CD14-positive monocyte (primary cell): ENCODE measurements at regions not wholly inside any gene's neighbourhood (a gene's known extent, or its start where the extent isn't known, plus 50 kb on each side); places are given as distances from the start of the nearest gene placed in this dataset.

Experiments
- DNase-seq, 3 donors: peaks; one replicate each; pipeline ENCODE4 v3.0.0-alpha.2; 2011 to 2022
- H2AFZ ChIP-seq: 2 replicates; pipeline ENCODE4 v1.6.0; 2012; ENCODE audit warnings: mild to moderate bottlenecking, low read depth, low read length, inconsistent platforms; ENCODE audit not compliant: insufficient read depth, poor library complexity, severe bottlenecking
- H3K27ac ChIP-seq, 2 donors: 1 replicate in 1 of 2; 2 replicates in 1 of 2; pipeline ENCODE4 v1.5.1; 2012 to 2013; ENCODE audit warnings: low read length in 2 of 2, control low read depth in 1 of 2, inconsistent platforms in 1 of 2, low read depth in 1 of 2, mild to moderate bottlenecking in 1 of 2
- H3K27me3 ChIP-seq, 2 donors: one replicate each; pipeline versions ENCODE4 v1.6.0 to v1.6.1; 2011 to 2013; ENCODE audit warnings: low read length in 2 of 2; ENCODE audit not compliant: control insufficient read depth in 2 of 2, insufficient read depth in 2 of 2
- H3K36me3 ChIP-seq, 2 donors: replicated peaks in 1 of 2; 1 replicate in 1 of 2; 2 replicates in 1 of 2; pipeline versions ENCODE4 v1.5.1 to v1.6.1; 2012 to 2013; ENCODE audit warnings: low read length in 2 of 2, control low read depth in 1 of 2, inconsistent platforms in 1 of 2, mild to moderate bottlenecking in 1 of 2; ENCODE audit not compliant: insufficient read depth in 2 of 2, control insufficient read depth in 1 of 2
- H3K4me1 ChIP-seq, 2 donors: 1 replicate in 1 of 2; 2 replicates in 1 of 2; pipeline versions ENCODE4 v1.5.1 to v1.6.1; 2012 to 2013; ENCODE audit warnings: low read length in 2 of 2, control low read depth in 1 of 2, inconsistent platforms in 1 of 2, mild to moderate bottlenecking in 1 of 2, moderate library complexity in 1 of 2; ENCODE audit not compliant: insufficient read depth in 2 of 2, control insufficient read depth in 1 of 2
- H3K4me2 ChIP-seq: replicated peaks from 2 replicates; pipeline ENCODE3; 2012; ENCODE audit warnings: low read length, moderate library complexity, mild to moderate bottlenecking; ENCODE audit not compliant: poor library complexity, severe bottlenecking; ENCODE audit errors: extremely low read depth
- H3K4me3 ChIP-seq, 3 experiments: fragments of 200-600 bp in 1 of 3; sonication (generic) in 1 of 3; replicated peaks in 1 of 3; 1 replicate in 2 of 3; 2 replicates in 1 of 3; pipeline ENCODE4 v1.5.1; 2011 to 2013; ENCODE audit warnings: low read length in 3 of 3, mild to moderate bottlenecking in 3 of 3, control low read depth in 2 of 3, low read depth in 2 of 3, inconsistent platforms in 1 of 3, moderate library complexity in 1 of 3
- H3K79me2 ChIP-seq: 2 replicates; pipeline ENCODE4 v1.6.0; 2012; ENCODE audit warnings: mild to moderate bottlenecking, control low read depth, inconsistent platforms, low read length, moderate library complexity; ENCODE audit not compliant: insufficient read depth
- H3K9ac ChIP-seq: 2 replicates; pipeline ENCODE4 v1.6.0; 2017; ENCODE audit warnings: low read length, mild to moderate bottlenecking; ENCODE audit not compliant: insufficient read depth, poor library complexity, severe bottlenecking
- H3K9me3 ChIP-seq, 2 donors: replicated peaks in 1 of 2; 1 replicate in 1 of 2; 2 replicates in 1 of 2; pipeline versions ENCODE4 v1.5.1 to v1.6.1; 2012 to 2013; ENCODE audit warnings: low read length in 2 of 2, control low read depth in 1 of 2; ENCODE audit not compliant: control insufficient read depth in 1 of 2, insufficient read depth in 1 of 2
- H4K20me1 ChIP-seq: 2 replicates; pipeline ENCODE4 v1.6.0; 2012; ENCODE audit warnings: mild to moderate bottlenecking, low read length, control low read depth, moderate library complexity; ENCODE audit not compliant: insufficient read depth
- H3K27ac Mint-ChIP-seq, 7 donors: one replicate each; pipeline ENCODE4 v1.8.0; 2020; ENCODE audit warnings: mild to moderate bottlenecking in 7 of 7, mixed read lengths in 7 of 7, moderate library complexity in 6 of 7, inconsistent platforms in 2 of 7
- H3K27me3 Mint-ChIP-seq, 3 donors: one replicate each; pipeline ENCODE4 v1.8.0; 2021 to 2022; ENCODE audit warnings: low read depth in 3 of 3, mild to moderate bottlenecking in 3 of 3, mixed read lengths in 3 of 3, moderate library complexity in 3 of 3, inconsistent platforms in 1 of 3
- H3K36me3 Mint-ChIP-seq, 2 donors: one replicate each; pipeline ENCODE4 v1.8.0; 2020; ENCODE audit warnings: mixed read lengths in 2 of 2, inconsistent platforms in 1 of 2, mild to moderate bottlenecking in 1 of 2
- H3K4me1 Mint-ChIP-seq: one replicate; pipeline ENCODE4 v1.8.0; 2020; ENCODE audit warnings: mild to moderate bottlenecking, mixed read lengths
- H3K4me3 Mint-ChIP-seq, 2 donors: one replicate each; pipeline ENCODE4 v1.8.0; 2020; ENCODE audit warnings: mild to moderate bottlenecking in 2 of 2, mixed read lengths in 2 of 2, moderate library complexity in 1 of 2
- H3K9me3 Mint-ChIP-seq, 7 donors: one replicate each; pipeline ENCODE4 v1.8.0; 2020 to 2022; ENCODE audit warnings: mixed read lengths in 7 of 7, mild to moderate bottlenecking in 6 of 7, moderate library complexity in 6 of 7, inconsistent platforms in 2 of 7
- WGBS: methylation state at CpG from one replicate; pipeline ENCODE4 v1.1.5; 2013; ENCODE audit warnings: missing lambda C conversion rate; ENCODE audit not compliant: insufficient coverage; 5-methylcytosine and 5-hydroxymethylcytosine counted together
- intact Hi-C, 2 donors: fragments of 100-400 bp; cut with micrococcal nuclease; formaldehyde crosslinking; loops; one replicate each; pipeline versions ENCODE4 v1.15.0 to v1.15.1; 2023
- TF ChIP-seq, protein P1 (sequence below): fragments of 200-600 bp; IDR thresholded peaks from one replicate; pipeline ENCODE4 v1.8.0; 2022; ENCODE audit warnings: antibody characterized with exemption, mild to moderate bottlenecking

DNA sequence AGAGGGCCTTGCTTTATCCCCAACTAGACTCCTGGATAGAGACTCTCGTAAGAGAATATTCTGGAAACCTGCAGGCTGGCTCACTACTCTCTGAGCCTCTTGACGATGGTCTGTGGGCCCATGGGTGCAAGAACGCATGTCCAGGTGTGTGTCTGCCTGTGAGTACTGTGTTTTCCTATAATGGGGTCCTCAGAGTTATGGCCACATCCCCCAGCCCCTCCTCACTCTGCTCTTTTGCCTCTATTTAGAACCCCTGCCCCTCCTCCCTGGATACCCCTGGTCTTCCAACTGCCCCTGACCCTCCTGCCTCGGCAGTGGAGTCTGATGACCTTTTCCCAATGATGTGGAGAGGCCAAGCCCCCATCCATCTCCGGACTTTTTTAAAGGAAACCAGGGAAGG lies 148.1 kb downstream of the ZFP36L2 start:
- no peaks in the 10 kb centered on the region for H3K27me3 ChIP-seq
- intact Hi-C loops = no loop called here
- no peaks in the 10 kb centered on the region for H3K9me3 ChIP-seq
- Mint-ChIP-seq H3K4me1 (peaks cover 68% of the 10 kb centered on the region), H3K4me3 (no peak overlapping the region), H3K27ac (peak overlapping the region in 1 of 7 donors; percentile 14), H3K27me3 (peaks cover 0 to 8% (median 3%) of the 10 kb centered on the region in 3 donors), H3K9me3 (peaks cover 0 to 2% (median 0%) of the 10 kb centered on the region in 7 donors), H3K36me3 (peaks cover 2 to 4% of the 10 kb centered on the region in 2 donors)
- TF ChIP-seq, protein P1, sequence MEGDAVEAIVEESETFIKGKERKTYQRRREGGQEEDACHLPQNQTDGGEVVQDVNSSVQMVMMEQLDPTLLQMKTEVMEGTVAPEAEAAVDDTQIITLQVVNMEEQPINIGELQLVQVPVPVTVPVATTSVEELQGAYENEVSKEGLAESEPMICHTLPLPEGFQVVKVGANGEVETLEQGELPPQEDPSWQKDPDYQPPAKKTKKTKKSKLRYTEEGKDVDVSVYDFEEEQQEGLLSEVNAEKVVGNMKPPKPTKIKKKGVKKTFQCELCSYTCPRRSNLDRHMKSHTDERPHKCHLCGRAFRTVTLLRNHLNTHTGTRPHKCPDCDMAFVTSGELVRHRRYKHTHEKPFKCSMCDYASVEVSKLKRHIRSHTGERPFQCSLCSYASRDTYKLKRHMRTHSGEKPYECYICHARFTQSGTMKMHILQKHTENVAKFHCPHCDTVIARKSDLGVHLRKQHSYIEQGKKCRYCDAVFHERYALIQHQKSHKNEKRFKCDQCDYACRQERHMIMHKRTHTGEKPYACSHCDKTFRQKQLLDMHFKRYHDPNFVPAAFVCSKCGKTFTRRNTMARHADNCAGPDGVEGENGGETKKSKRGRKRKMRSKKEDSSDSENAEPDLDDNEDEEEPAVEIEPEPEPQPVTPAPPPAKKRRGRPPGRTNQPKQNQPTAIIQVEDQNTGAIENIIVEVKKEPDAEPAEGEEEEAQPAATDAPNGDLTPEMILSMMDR = no peak
- DNase-seq = no peak
- no peak overlapping the region for H3K4me3 ChIP-seq
- H3K79me2 ChIP-seq = no peaks in the 10 kb centered on the region
- no peak overlapping the region for H3K4me2 ChIP-seq
- WGBS = 96% methylated on average over 3 of the region's 5 CpGs
- H4K20me1 ChIP-seq = no peaks in the 10 kb centered on the region
- H3K27ac ChIP-seq = no peak overlapping the region
- no peak overlapping the region for H2AFZ ChIP-seq
- no peak overlapping the region for H3K9ac ChIP-seq
- no peaks in the 10 kb centered on the region for H3K36me3 ChIP-seq
- H3K4me1 ChIP-seq = peaks cover 35 to 50% of the 10 kb centered on the region in 2 donors

DNA sequence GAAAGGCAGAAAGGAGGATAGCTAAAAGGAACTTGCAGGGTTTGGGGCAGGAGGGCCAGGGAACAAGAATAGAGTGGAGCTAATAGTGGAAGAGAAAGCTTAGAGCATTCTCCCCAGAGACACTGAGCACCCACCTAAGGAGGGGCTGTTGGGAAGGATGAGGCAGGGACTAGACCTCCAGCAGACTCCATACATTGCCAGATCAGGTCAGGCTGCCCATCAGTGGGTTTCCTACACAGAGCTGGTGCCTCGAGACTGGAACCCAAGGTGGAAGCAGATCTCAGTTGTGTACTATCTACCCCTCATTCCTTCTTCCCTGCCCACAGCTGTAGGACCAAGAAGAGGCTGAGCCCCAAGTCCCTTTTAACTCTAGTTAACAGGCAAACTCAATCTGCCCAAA lies 148.5 kb downstream of the ZFP36L2 start:
- Histone ChIP-seq H3K9me3 (no peaks in the 10 kb centered on the region), H3K4me2 (no peak overlapping the region), H3K9ac (no peak overlapping the region), H2AFZ (no peak overlapping the region), H3K4me1 (peaks cover 34 to 50% of the 10 kb centered on the region in 2 donors), H3K27me3 (no peaks in the 10 kb centered on the region), H3K4me3 (no peak overlapping the region), H4K20me1 (no peaks in the 10 kb centered on the region), H3K27ac (no peak overlapping the region), H3K79me2 (no peaks in the 10 kb centered on the region), H3K36me3 (no peaks in the 10 kb centered on the region)
- no CpG with 5 or more reads among the region's 1 CpG for WGBS
- intact Hi-C loops = no loop called here
- Mint-ChIP-seq H3K4me1 (peaks cover 66% of the 10 kb centered on the region), H3K36me3 (peaks cover 2 to 4% of the 10 kb centered on the region in 2 donors), H3K4me3 (no peak overlapping the region), H3K9me3 (peaks cover 0 to 2% (median 0%) of the 10 kb centered on the region in 7 donors), H3K27ac (peak overlapping the region in 1 of 7 donors; percentile 52), H3K27me3 (peaks cover 0 to 8% (median 3%) of the 10 kb centered on the region in 3 donors)
- DNase-seq = no peak
- TF ChIP-seq, protein P1 = no peak
